ENCODE measurements at regions not wholly inside any gene's neighbourhood (a gene's known extent, or its start where the extent isn't known, plus 50 kb on each side); places are given as distances from the start of the nearest gene placed in this dataset.
"Not testable (repeated sequence)": the region's sequence is repeated elsewhere in the genome, so short reads cannot be mapped to it uniquely, and the experiment has no call there.

DNA sequence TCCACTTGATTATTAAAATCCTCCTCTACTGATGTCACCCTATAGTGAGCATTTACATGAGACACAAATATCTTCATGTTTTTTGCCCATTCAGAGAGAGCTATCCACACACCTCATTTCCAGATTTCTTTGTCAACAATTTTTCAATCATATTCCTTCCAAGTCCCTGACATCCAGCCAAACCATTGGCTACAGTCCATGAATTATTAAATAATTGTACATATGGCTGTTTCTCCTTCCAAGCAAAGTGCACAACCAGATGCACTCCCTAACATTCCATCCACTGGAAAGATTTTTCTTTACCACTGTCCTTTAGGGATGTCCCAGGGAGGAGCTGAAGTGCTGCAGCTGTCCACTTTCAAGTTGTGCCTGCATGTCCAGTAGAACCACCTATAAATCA, 328.0 kb upstream of the MDFIC2 start:
- DNase-seq (ENCODE audit: low read depth, low spot score): no peak

GRCh38 chr3:70635301-70635700, 322.9 kb upstream of the MDFIC2 start:
- no peak for DNase-seq (ENCODE audit: low read depth, low spot score)

GRCh38 chr3:70631716-70632307, 319.4 kb upstream of the MDFIC2 start:
- no peak for DNase-seq (ENCODE audit: low read depth, low spot score)

- no peak for DNase-seq (ENCODE audit: low read depth, low spot score)
Observed at GRCh38 chr3:70621451-70621850, 309.0 kb upstream of the MDFIC2 start.

- no peak for DNase-seq (ENCODE audit: low read depth, low spot score)
Observed at GRCh38 chr3:70620956-70621355, 308.5 kb upstream of the MDFIC2 start.

DNA sequence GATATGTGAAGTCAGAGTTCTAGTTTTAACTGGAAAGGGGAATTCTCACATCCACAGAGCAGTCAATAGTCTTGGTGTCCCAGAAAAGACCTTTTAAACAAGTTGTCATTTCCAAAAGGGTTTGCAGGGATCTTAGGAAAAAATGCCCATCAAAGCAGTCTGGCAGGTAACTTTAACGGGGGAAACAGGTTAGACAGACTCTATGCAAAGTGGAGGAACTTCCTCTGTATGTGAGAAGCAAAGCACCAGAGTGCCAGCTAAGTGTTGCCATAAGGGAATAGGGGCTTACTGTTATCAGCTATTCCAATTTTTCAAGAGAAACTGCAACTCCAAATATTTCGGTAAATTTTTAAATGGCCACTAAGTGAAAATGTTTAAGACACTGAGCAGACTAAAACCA, 307.9 kb upstream of the MDFIC2 start:
- DNase-seq (ENCODE audit: low read depth, low spot score): no peak

- DNase-seq (ENCODE audit: low read depth, low spot score): no peak
Observed at GRCh38 chr3:70618151-70618550, 305.7 kb upstream of the MDFIC2 start.

DNA sequence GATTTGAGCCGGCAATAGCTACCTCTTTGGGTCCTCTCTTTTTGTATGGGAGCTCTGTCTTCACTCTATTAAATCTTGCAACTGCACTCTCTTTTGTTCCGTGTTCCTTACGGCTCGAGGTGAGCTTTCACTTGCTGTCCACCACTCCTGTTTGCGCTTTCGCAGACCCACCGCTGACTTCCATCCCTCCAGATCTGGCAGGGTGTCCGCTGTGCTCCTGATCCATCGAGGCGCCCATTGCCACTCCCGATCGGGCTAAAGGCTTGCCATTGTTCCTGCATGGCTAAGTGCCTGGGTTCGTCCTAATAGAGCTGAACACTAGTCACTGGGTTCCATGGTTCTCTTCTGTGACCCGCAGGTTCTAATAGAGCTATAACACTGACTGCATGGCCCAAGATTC, 304.9 kb upstream of the MDFIC2 start:
- not testable (repeated sequence) for DNase-seq (ENCODE audit: low read depth, low spot score)

DNA sequence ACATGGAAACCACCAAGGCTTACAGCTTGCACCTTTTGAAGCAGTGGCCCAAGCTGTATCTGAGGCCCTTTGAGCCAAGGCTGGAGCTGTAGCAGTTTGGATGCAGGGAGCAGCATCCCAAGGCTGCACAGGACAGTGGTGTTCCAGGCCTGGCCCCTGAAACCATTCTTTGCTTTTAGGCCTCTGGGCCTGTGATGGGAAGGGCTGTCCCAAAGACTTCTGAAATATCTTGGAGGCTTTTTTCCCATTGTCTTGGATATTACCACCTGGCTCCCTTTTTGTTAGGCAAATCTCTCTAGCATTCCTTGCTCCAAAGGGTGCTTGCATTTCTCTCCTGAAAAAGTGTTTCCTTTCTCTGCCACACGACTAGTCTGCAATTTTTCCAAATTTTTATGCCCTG, 302.8 kb upstream of the MDFIC2 start:
- DNase-seq (ENCODE audit: low read depth, low spot score): no peak

GRCh38 chr3:70614111-70614510, 301.7 kb upstream of the MDFIC2 start:
- DNase-seq (ENCODE audit: low read depth, low spot score): no peak

GRCh38 chr3:70612920-70613319, 300.5 kb upstream of the MDFIC2 start:
- no peak for DNase-seq (ENCODE audit: low read depth, low spot score)

- DNase-seq (ENCODE audit: low read depth, low spot score): not testable (repeated sequence)
Observed at GRCh38 chr3:70611667-70612277, 299.3 kb upstream of the MDFIC2 start.

DNA sequence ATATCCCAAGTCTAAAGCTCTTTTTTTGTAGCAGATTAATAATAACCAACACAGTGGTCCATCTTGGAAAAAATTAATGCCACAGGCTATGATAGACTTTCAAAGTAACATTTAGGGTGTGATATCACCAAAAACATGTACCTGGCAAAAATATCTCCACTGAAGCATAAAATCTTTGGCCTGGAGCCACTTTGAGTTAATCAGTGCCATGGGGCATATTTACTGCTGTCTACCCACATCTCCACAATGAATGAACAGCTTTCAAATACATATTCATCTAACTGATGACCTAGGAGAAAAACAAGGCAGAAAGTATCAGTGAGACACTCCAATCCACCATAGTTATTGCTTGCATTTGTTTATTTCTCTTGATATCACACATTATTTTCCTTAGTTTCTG, 296.0 kb upstream of the MDFIC2 start:
- DNase-seq (ENCODE audit: low read depth, low spot score): peak; percentile 3

GRCh38 chr3:70607469-70607868, 295.0 kb upstream of the MDFIC2 start:
- no peak for DNase-seq (ENCODE audit: low read depth, low spot score)

DNA sequence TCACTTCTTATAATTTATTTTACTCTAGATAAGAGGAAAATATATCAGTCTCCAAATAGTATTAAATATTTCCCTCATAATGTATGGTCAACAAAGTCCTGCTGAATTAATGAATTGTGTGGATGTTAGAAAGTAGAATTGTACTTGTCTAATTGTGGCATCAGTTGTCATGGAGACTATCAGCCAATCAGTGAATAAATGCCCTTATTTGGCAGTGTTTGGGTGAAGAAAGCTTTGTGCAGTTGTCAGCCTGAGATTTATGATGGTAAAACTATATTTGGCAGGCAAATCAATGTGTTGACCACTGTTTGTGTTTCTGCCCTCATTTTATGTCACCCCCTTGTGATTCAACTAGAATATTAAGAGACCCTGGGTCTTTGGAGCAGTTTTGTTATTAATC, 293.6 kb upstream of the MDFIC2 start:
- DNase-seq (ENCODE audit: low read depth, low spot score): peak; percentile 33

- no peak for DNase-seq (ENCODE audit: low read depth, low spot score)
Observed at GRCh38 chr3:70603103-70603502, 290.7 kb upstream of the MDFIC2 start.

DNA sequence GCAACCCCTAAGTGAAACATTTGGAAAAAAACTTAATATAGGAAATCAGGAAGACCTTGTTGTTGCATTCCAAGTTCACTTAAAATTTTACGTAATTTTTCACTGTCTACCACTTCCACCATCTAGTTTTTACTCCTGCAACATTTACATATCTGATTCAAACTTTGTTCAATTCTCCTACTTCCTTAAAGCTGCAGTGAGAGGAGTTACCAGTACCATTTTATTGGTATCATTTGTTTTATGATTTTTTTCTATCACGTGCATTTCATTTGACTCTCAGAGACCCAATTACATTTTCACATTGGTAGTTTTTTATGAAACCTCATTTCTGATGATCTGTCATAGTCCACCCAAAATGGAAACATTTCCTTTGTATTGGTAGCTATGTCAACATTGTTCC, 284.9 kb upstream of the MDFIC2 start:
- DNase-seq (ENCODE audit: low read depth, low spot score): no peak

GRCh38 chr3:70583682-70584081, 271.2 kb upstream of the MDFIC2 start:
- no peak for DNase-seq (ENCODE audit: low read depth, low spot score)

DNA sequence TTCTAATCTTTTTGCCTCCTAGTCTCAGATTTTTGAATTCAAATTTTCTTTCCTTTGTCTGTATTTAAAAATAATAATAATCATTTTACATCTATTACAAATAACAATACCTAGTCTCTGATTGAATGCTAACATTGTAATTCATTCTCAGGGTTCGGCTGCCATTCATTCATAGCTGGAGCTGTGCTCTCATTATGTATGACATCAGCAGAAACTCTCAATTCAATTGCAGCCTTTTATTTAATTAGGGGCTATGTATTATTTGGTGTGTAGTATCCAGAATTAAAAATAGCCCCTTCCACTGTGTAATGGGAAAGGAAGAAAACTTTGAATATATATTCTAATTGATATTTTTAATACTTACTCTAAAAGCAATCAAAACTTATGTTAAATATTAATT, 270.4 kb upstream of the MDFIC2 start:
- no peak for DNase-seq (ENCODE audit: low read depth, low spot score)

- no peak for DNase-seq (ENCODE audit: low read depth, low spot score)
Observed at GRCh38 chr3:70580021-70580420, 267.6 kb upstream of the MDFIC2 start.

DNA sequence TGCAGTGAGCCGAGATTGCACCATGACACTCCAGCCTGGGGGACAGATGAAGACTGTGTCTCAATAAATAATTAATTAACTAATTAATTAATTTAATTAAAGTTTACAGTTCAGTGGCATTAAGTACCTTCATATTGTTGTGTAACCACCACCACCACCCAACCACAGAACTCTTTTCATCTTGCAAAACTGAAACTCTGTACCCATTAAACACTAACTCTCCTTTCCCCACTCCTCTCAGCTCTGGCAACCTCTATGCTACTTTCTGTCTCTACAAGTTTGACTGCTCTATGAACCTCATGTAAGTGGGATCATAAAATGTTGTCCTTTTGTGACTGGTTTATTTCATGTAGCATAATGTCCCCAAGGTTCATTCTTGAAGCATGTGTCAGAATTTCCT, 259.3 kb upstream of the MDFIC2 start:
- DNase-seq (ENCODE audit: low read depth, low spot score): no peak

- no peak for DNase-seq (ENCODE audit: low read depth, low spot score)
Observed at GRCh38 chr3:70570584-70570983, 258.1 kb upstream of the MDFIC2 start.

DNA sequence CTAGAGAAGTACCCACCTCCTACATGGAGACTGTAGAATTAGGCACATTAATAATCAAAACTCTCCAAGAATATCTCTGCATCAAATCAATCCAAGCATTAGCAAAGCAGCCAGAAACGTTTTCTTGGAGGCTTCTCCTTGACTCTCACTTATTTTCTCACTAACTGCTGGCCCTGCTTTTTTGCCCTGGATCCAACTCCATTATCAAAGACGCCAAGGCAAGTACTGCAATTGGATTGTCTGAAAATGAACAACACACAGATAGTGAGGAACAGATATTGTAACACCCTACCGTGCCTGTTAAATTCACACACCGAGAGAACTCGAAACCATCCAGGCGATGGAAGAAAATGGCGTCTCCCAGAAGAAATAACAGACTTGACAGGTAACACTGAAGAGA, 256.2 kb upstream of the MDFIC2 start:
- DNase-seq (ENCODE audit: low read depth, low spot score): no peak

DNA sequence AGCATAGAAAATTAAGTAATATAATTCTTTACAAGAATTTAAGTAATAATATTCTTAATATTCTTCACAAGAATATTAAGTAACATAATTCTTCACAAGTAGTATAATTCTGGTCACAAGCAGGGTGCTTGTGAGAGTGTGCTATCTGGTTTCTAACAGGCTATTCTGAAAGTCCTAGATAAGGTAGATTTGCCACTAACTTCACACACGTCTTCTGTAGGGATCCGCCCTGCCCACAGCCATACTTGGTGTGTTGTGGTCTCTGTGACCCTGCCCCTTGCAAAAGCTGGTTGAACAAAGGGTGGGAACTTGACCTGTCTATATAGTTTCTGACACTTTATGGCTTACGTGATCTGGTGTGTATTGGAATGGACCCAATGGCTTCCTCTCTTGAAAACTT, 253.4 kb upstream of the MDFIC2 start:
- DNase-seq (ENCODE audit: low read depth, low spot score): no peak
